ENCODE measurements at regions not wholly inside any gene's neighbourhood (a gene's known extent, or its start where the extent isn't known, plus 50 kb on each side); places are given as distances from the start of the nearest gene placed in this dataset.

DNA sequence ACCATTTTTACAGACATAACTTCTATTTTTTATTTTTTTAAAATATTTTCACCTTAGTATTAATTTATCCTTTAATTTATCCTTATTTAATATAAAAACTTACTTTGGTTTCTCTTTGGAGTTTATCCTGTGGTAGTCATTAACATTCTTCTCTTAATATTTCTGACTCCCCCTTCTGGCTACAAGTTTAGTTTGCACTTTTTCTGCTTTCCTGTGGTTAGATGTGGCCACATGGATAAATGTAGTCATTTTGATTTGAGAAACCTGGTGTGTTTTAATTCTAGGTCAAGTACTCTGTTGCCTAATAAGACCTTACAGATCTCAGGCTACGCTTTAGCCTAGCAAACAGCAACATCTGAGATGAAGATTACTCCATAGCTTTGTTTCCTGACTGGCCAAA is 1187.5 kb downstream of the HACE1 start:
- no peaks in the 10 kb centered on the region for H3K36me3 ChIP-seq (ENCODE audit: control insufficient read depth in 2 of 4, insufficient read depth in 4 of 4, low read length in 3 of 4)
- WGBS, 2 experiments (ENCODE audit: extremely low coverage in 1 of 2, insufficient coverage in 1 of 2, insufficient read length in 1 of 2, insufficient replicate concordance in 2 of 2, low coverage in 1 of 2, low lambda C conversion rate in 2 of 2, missing lambda C conversion rate in 1 of 2), result 83% methylated on average over 1 of the region's 1 CpG; no CpG with 5 or more reads in 1 of the 2 experiments
- no peak overlapping the region for H4K91ac ChIP-seq (replicated peaks; ENCODE audit: insufficient read length, low read length)
- no peak overlapping the region for H3K14ac ChIP-seq (ENCODE audit: insufficient read length)
- H3K79me1 ChIP-seq (ENCODE audit: low read depth, low read length), result no peaks in the 10 kb centered on the region
- no peak overlapping the region for H3K4ac ChIP-seq (replicated peaks; ENCODE audit: insufficient read length, low read depth, low read length)
- ChIA-PET CTCF (ENCODE audit: partially characterized antibody) (no interaction called here), POLR2A (ENCODE audit: partially characterized antibody) (no interaction called here)
- H3K27me3 ChIP-seq (replicated peaks in 1 of 4; ENCODE audit: control insufficient read depth in 3 of 4, extremely low read depth in 1 of 4, insufficient read depth in 3 of 4, low read length in 3 of 4), result peaks cover 0 to 1% (median 0%) of the 10 kb centered on the region in 4 experiments; a peak in 1 of 7 replicates
- H2BK12ac ChIP-seq (ENCODE audit: low read depth, low read length), result no peak overlapping the region
- no peak overlapping the region for H2BK120ac ChIP-seq (replicated peaks; ENCODE audit: low read depth, low read length)
- TF ChIP-seq RAD21 (IDR thresholded peaks at IDR 0.05 in 1 of 2, conservative IDR thresholded peaks at IDR 0.05 in 1 of 2; ENCODE audit: low read depth in 2 of 2, low read length in 2 of 2), result peak; percentile 17 to 27; a peak in 3 of 4 replicates
- TF ChIP-seq, protein P1, sequence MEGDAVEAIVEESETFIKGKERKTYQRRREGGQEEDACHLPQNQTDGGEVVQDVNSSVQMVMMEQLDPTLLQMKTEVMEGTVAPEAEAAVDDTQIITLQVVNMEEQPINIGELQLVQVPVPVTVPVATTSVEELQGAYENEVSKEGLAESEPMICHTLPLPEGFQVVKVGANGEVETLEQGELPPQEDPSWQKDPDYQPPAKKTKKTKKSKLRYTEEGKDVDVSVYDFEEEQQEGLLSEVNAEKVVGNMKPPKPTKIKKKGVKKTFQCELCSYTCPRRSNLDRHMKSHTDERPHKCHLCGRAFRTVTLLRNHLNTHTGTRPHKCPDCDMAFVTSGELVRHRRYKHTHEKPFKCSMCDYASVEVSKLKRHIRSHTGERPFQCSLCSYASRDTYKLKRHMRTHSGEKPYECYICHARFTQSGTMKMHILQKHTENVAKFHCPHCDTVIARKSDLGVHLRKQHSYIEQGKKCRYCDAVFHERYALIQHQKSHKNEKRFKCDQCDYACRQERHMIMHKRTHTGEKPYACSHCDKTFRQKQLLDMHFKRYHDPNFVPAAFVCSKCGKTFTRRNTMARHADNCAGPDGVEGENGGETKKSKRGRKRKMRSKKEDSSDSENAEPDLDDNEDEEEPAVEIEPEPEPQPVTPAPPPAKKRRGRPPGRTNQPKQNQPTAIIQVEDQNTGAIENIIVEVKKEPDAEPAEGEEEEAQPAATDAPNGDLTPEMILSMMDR (IDR thresholded peaks at IDR 0.05; ENCODE audit: control extremely low read depth in 1 of 3, insufficient read depth in 1 of 3, low read depth in 1 of 3, low read length in 3 of 3), result peak in 1 of 3 experiments; percentile 19; a peak in 2 of 4 replicates
- TF ChIP-seq SIX5 (IDR thresholded peaks at IDR 0.05; ENCODE audit: low read depth, low read length), result no peak
- TF ChIP-seq CBX5 (IDR thresholded peaks at IDR 0.05; ENCODE audit: low read depth, low read length), result no peak
- TF ChIP-seq BRCA1 (IDR thresholded peaks at IDR 0.05; ENCODE audit: low read depth, low read length), result no peak
- no peak for TF ChIP-seq NANOG (IDR thresholded peaks at IDR 0.05; ENCODE audit: insufficient read depth, low read depth, low read length, poor library complexity, severe bottlenecking)
- DNase-seq (ENCODE audit: low read depth in 1 of 2, low spot score in 2 of 2) (no peak), FAIRE-seq (no peak)
- H3K4me2 ChIP-seq (ENCODE audit: insufficient read depth in 1 of 2, low read depth in 2 of 2, low read length in 2 of 2), result no peak overlapping the region
- H3K56ac ChIP-seq (replicated peaks; ENCODE audit: insufficient read length, low read depth, low read length), result no peak overlapping the region
- H3K23me2 ChIP-seq (ENCODE audit: low read depth, low read length), result no peaks in the 10 kb centered on the region
- H3K79me2 ChIP-seq (ENCODE audit: control insufficient read depth in 1 of 2, insufficient read depth in 2 of 2, low read length in 2 of 2), result no peaks in the 10 kb centered on the region
- H4K20me1 ChIP-seq (replicated peaks in 1 of 2; ENCODE audit: control insufficient read depth in 1 of 2, insufficient read depth in 2 of 2, low read length in 2 of 2), result no peaks in the 10 kb centered on the region
- no peak overlapping the region for H3K4me3 ChIP-seq (ENCODE audit: extremely low read depth in 1 of 4, insufficient read depth in 2 of 4, low read depth in 3 of 4, low read length in 4 of 4)
- H2BK20ac ChIP-seq (ENCODE audit: low read length), result no peak overlapping the region
- no peak overlapping the region for H3K23ac ChIP-seq (ENCODE audit: insufficient read length)
- H3K9me3 ChIP-seq (ENCODE audit: insufficient read depth in 2 of 2, low read depth in 1 of 2, low read length in 1 of 2), result peaks cover 0 to 4% of the 10 kb centered on the region in 2 experiments; a peak in 1 of 4 replicates
- H2BK5ac ChIP-seq (ENCODE audit: low read depth, low read length), result no peak overlapping the region
- H2AK5ac ChIP-seq (ENCODE audit: low read depth, low read length), result no peak overlapping the region
- H4K5ac ChIP-seq (ENCODE audit: insufficient read length, low read depth, low read length), result no peak overlapping the region
- no peak overlapping the region for H4K8ac ChIP-seq (ENCODE audit: extremely low read depth, insufficient read depth, low read length)
- no peak overlapping the region for H3K18ac ChIP-seq (ENCODE audit: extremely low read depth, low read length)
- no peak overlapping the region for H3K9ac ChIP-seq (replicated peaks in 1 of 4; ENCODE audit: extremely low read depth in 1 of 4, low read depth in 3 of 4, low read length in 3 of 4)
- H3K27ac ChIP-seq (ENCODE audit: low read depth, low read length), result no peak overlapping the region
- peak overlapping the region; percentile 81; the same call in 1 of the 2 replicates for H2AFZ ChIP-seq (ENCODE audit: low read length)
- no peak overlapping the region for H2BK15ac ChIP-seq (ENCODE audit: low read length)
- no peaks in the 10 kb centered on the region for H3K4me1 ChIP-seq (replicated peaks in 1 of 4; ENCODE audit: control insufficient read depth in 3 of 4, insufficient read depth in 4 of 4, low read length in 3 of 4)

Data from H1 (cell line).